Spinal cord (tissue), 9 donors: ENCODE measurements at regions not wholly inside any gene's neighbourhood (a gene's known extent, or its start where the extent isn't known, plus 50 kb on each side); places are given as distances from the start of the nearest gene placed in this dataset.

Source experiments
- DNase-seq, 6 donors: peaks; one replicate each; pipeline versions ENCODE4 v3.0.0 to v3.0.0-alpha.2; 2013 to 2015; ENCODE audit warnings: low spot score in 6 of 6, low read depth in 4 of 6
- H3K27ac ChIP-seq: one replicate; pipeline ENCODE4 v1.5.1; 2013; ENCODE audit warnings: low read depth, low read length, control low read depth
- H3K27me3 ChIP-seq: one replicate; pipeline ENCODE4 v1.6.1; 2013; ENCODE audit warnings: low read length; ENCODE audit not compliant: control insufficient read depth, insufficient read depth
- H3K36me3 ChIP-seq: one replicate; pipeline ENCODE4 v1.6.1; 2013; ENCODE audit warnings: low read length; ENCODE audit not compliant: control insufficient read depth, insufficient read depth
- H3K4me1 ChIP-seq: one replicate; pipeline ENCODE4 v1.6.1; 2013; ENCODE audit warnings: low read length; ENCODE audit not compliant: control insufficient read depth, insufficient read depth
- H3K4me3 ChIP-seq: one replicate; pipeline ENCODE4 v1.5.1; 2013; ENCODE audit warnings: low read depth, low read length, control low read depth
- H3K9me3 ChIP-seq: one replicate; pipeline ENCODE4 v1.6.1; 2013; ENCODE audit warnings: low read length; ENCODE audit not compliant: control insufficient read depth, insufficient read depth
- WGBS: methylation state at CpG from one replicate; pipeline ENCODE4 v1.1.5; 2013; ENCODE audit warnings: missing lambda C conversion rate; ENCODE audit not compliant: insufficient coverage; 5-methylcytosine and 5-hydroxymethylcytosine counted together
- donor health status: healthy.

- Histone ChIP-seq H3K4me3 (no peak overlapping the region), H3K4me1 (peaks cover 3% of the 10 kb centered on the region), H3K9me3 (no peaks in the 10 kb centered on the region), H3K36me3 (no peaks in the 10 kb centered on the region), H3K27ac (no peak overlapping the region), H3K27me3 (no peaks in the 10 kb centered on the region)
- WGBS = 72% methylated on average over 7 of the region's 12 CpGs
- no peak for DNase-seq
These were observed 345.6 kb downstream of the MCTP2 start for GRCh38 chr15:94576889-94577533.

- DNase-seq = peak in 1 of 6 donors; percentile 30
- WGBS = 80% methylated on average over 1 of the region's 5 CpGs
These were observed 347.9 kb downstream of the MCTP2 start for GRCh38 chr15:94579286-94579685.

DNA sequence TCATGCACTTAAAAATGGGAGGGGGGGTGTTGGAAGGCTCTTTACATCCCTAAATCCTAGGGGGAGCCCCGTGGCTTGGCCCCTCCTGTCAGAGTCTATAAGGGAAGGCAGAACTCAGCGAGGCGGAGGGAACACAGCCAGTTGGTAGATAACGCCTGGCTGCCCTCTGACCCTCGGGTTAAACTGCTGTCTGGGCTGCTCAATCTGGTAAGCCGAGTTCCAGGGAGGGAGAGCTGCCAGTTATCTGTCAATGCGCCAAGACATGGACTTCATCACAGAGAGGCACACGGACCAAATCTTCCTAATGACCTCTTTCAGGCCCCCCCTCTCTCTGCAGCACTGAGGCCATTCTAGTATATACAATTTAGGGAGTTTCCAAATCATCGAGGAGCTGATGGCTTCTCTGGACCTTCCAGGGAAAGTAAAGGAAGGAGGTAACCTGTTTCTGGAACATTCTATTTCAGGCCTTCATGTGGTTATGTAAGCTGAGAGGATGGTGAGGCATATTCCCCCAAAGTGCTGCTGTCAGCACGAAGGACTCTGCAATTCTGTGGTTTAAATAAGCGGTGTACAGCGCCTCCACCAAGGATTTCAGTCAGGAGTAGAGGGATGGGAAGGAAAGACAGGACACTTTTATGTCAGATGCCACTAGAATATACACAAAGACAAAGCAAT is 349.0 kb downstream of the MCTP2 start:
- Histone ChIP-seq H3K36me3 (no peaks in the 10 kb centered on the region), H3K27ac (no peak overlapping the region), H3K4me3 (no peak overlapping the region), H3K9me3 (no peaks in the 10 kb centered on the region), H3K27me3 (no peaks in the 10 kb centered on the region), H3K4me1 (peaks cover 3% of the 10 kb centered on the region)
- WGBS = 76% methylated on average over 7 of the region's 12 CpGs
- no peak for DNase-seq

More at GRCh38 chr15:94579286-94579685, 347.9 kb downstream of the MCTP2 start:
- H3K4me1 ChIP-seq = peaks cover 3% of the 10 kb centered on the region
- no peak overlapping the region for H3K27ac ChIP-seq
- H3K36me3 ChIP-seq = no peaks in the 10 kb centered on the region
- H3K4me3 ChIP-seq = no peak overlapping the region
- H3K27me3 ChIP-seq = no peaks in the 10 kb centered on the region
- no peaks in the 10 kb centered on the region for H3K9me3 ChIP-seq

GRCh38 chr15:94582368-94582767 is 351.0 kb downstream of the MCTP2 start:
- Histone ChIP-seq H3K36me3 (no peaks in the 10 kb centered on the region), H3K4me1 (peaks cover 3% of the 10 kb centered on the region), H3K27me3 (no peaks in the 10 kb centered on the region), H3K27ac (no peak overlapping the region), H3K4me3 (no peak overlapping the region), H3K9me3 (no peaks in the 10 kb centered on the region)
- peak in 3 of 6 donors; percentile 19 to 71 (median 48) for DNase-seq
- WGBS = 60% methylated on average over 1 of the region's 3 CpGs

GRCh38 chr15:94584833-94585244 is 353.5 kb downstream of the MCTP2 start:
- Histone ChIP-seq H3K27me3 (no peaks in the 10 kb centered on the region), H3K36me3 (no peaks in the 10 kb centered on the region), H3K9me3 (no peaks in the 10 kb centered on the region), H3K4me3 (no peak overlapping the region), H3K4me1 (no peaks in the 10 kb centered on the region), H3K27ac (no peak overlapping the region)
- DNase-seq = no peak
- 40% methylated on average over 3 of the region's 11 CpGs for WGBS

- Histone ChIP-seq H3K9me3 (no peaks in the 10 kb centered on the region), H3K4me3 (no peak overlapping the region), H3K4me1 (no peaks in the 10 kb centered on the region), H3K27ac (no peak overlapping the region), H3K36me3 (no peaks in the 10 kb centered on the region), H3K27me3 (no peaks in the 10 kb centered on the region)
- no CpG with 5 or more reads among the region's 3 CpGs for WGBS
- no peak for DNase-seq
These were observed 354.7 kb downstream of the MCTP2 start for GRCh38 chr15:94586099-94586498.

GRCh38 chr15:94587113-94587512 is 355.8 kb downstream of the MCTP2 start:
- H3K27ac ChIP-seq = no peak overlapping the region
- H3K4me3 ChIP-seq = no peak overlapping the region
- no peaks in the 10 kb centered on the region for H3K9me3 ChIP-seq
- 83% methylated on average over 2 of the region's 2 CpGs for WGBS
- no peak for DNase-seq
- H3K27me3 ChIP-seq = no peaks in the 10 kb centered on the region
- H3K4me1 ChIP-seq = no peaks in the 10 kb centered on the region
- no peaks in the 10 kb centered on the region for H3K36me3 ChIP-seq

GRCh38 chr15:94588993-94589392 is 357.6 kb downstream of the MCTP2 start:
- 60% methylated on average over 1 of the region's 4 CpGs for WGBS
- H3K27ac ChIP-seq = no peak overlapping the region
- no peaks in the 10 kb centered on the region for H3K4me1 ChIP-seq
- no peaks in the 10 kb centered on the region for H3K36me3 ChIP-seq
- H3K27me3 ChIP-seq = no peaks in the 10 kb centered on the region
- peak in 2 of 6 donors; percentile 27 to 60 for DNase-seq
- H3K9me3 ChIP-seq = no peaks in the 10 kb centered on the region
- no peak overlapping the region for H3K4me3 ChIP-seq

- no peaks in the 10 kb centered on the region for H3K27me3 ChIP-seq
- H3K4me1 ChIP-seq = no peaks in the 10 kb centered on the region
- no peaks in the 10 kb centered on the region for H3K9me3 ChIP-seq
- DNase-seq = no peak
- H3K27ac ChIP-seq = no peak overlapping the region
- no peaks in the 10 kb centered on the region for H3K36me3 ChIP-seq
- H3K4me3 ChIP-seq = no peak overlapping the region
These were observed 361.1 kb downstream of the MCTP2 start for GRCh38 chr15:94592495-94592894.

DNA sequence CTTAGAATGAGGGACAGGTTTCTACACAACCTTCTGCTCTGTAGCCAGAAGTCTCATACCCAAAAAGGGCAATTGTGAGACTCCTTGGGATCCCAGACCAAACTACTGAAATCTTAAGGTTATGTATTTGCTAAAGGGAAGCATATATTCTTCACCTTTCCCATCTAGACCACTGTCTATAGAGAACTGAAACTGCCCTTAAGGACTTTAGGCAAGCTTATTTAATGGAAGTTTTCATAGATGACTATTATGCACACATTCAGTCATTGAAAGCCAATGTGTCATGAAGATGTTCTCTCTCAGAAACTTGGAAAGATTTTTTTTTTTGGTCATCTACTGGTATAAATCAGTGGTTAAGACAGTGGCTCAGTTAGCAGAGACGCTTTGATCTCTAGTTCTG is 365.3 kb downstream of the MCTP2 start:
- H3K9me3 ChIP-seq = no peaks in the 10 kb centered on the region
- no peaks in the 10 kb centered on the region for H3K27me3 ChIP-seq
- H3K4me3 ChIP-seq = no peak overlapping the region
- DNase-seq = no peak
- no CpG with 5 or more reads among the region's 1 CpG for WGBS
- no peaks in the 10 kb centered on the region for H3K4me1 ChIP-seq
- H3K27ac ChIP-seq = no peak overlapping the region
- H3K36me3 ChIP-seq = no peaks in the 10 kb centered on the region
